ENCODE measurements at regions not wholly inside any gene's neighbourhood (a gene's known extent, or its start where the extent isn't known, plus 50 kb on each side); places are given as distances from the start of the nearest gene placed in this dataset.

DNA sequence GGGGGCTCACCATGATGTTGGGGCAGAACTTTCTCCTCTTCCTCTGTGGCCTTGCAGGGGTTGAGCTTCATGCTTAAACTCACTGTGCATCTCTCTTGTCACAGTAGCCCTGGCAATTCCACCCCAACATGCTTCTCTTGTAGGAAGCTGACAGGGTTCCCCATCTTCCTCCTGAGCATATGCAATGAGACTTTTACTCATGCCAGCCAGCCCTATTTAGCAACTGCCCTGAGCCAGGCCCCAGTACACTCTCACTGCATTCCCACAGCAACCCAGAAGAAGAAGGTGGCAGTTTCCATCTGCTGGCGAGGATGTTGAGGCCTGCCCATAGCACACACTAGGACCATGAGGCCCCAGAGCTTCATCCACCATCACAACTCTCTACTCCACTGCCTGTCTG lies 72.2 kb upstream of the TEX51 start:
- no peak for DNase-seq

DNA sequence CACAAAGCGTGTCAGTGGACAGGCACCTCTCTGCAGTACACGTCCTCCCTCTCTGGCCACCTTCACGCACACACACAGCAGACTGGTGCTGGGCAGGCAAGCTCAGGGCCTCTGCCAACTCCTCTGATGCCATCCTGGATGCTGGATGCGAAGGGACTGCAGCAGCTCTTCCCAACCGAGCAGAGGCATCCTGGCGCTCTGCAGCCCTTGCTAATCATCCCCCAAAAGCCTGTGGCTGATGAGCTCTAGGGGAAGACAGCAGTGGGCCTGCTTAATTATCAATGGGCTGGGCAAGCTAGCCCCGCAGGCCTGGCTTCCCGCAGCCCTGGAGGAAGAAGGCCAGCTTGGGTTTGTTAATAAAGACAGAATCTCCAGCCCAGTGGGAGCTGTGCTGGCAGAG lies 71.3 kb upstream of the TEX51 start:
- DNase-seq: no peak

- no peak for DNase-seq
Observed at GRCh38 chr2:126828051-126828450, 70.6 kb upstream of the TEX51 start.

DNA sequence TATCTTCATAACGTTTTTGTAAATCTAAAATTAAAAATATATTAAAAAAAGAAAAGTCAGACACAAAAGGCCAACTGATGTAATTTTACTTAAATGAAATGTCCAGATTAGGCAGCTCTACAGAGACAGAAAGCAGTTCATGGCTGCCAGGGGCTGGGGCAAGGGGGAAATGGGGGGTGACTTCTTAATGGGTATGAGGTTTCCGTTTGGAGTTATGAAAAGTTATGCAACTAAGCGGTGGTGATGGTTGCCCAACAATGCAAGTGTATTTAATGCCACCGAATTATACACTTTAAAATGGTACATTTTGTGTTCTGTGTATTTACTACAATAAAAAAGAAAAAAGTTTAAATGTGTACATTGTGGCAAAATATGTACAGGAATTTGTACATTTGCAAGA lies 70.2 kb upstream of the TEX51 start:
- DNase-seq: no peak

GRCh38 chr2:126831234-126832005 lies 67.3 kb upstream of the TEX51 start:
- no peak for DNase-seq

GRCh38 chr2:126832014-126832413 lies 66.7 kb upstream of the TEX51 start:
- DNase-seq: no peak

DNA sequence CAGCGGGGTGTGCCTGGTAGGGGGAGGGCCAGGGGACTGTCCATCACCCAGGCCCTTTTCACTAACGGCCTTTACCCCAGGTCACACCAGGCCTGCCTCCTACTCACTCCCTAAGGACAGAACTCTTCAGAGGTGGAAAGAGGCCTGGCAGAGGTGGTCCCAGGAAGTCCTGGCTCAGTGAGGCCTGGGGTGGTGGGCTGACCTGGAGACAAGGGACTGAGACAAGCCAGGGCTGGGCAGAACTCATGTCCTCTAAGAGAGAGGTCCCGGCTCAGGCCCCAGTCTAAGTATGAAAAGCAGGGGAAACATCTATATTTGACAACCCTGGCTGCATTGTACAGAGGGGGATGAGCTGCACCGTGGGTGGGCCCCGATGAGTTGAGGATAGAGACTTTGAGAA lies 65.9 kb upstream of the TEX51 start:
- no peak for DNase-seq

GRCh38 chr2:126834006-126834659 lies 64.6 kb upstream of the TEX51 start:
- no peak for DNase-seq

DNA sequence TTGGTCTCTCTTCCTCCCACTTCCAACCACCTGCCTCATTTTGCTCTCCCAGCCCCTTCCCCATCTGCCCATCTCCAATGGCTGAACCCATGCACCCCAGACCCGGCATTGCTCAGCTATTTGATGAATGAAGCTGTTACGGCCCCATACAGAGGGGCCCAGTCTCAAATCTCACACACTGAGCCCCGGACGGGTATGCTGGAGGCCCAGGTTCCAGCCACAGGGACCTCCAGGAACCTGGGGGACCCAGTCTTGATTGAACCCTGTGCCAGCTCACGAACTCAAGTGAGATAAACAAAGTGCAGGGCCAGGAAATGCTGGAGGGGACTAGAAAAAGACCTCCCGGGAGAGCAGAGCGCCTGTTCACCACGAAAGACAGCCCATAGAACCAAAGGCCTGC lies 63.4 kb upstream of the TEX51 start:
- no peak for DNase-seq

- no peak for DNase-seq
Observed at GRCh38 chr2:126835831-126836230, 62.9 kb upstream of the TEX51 start.

DNA sequence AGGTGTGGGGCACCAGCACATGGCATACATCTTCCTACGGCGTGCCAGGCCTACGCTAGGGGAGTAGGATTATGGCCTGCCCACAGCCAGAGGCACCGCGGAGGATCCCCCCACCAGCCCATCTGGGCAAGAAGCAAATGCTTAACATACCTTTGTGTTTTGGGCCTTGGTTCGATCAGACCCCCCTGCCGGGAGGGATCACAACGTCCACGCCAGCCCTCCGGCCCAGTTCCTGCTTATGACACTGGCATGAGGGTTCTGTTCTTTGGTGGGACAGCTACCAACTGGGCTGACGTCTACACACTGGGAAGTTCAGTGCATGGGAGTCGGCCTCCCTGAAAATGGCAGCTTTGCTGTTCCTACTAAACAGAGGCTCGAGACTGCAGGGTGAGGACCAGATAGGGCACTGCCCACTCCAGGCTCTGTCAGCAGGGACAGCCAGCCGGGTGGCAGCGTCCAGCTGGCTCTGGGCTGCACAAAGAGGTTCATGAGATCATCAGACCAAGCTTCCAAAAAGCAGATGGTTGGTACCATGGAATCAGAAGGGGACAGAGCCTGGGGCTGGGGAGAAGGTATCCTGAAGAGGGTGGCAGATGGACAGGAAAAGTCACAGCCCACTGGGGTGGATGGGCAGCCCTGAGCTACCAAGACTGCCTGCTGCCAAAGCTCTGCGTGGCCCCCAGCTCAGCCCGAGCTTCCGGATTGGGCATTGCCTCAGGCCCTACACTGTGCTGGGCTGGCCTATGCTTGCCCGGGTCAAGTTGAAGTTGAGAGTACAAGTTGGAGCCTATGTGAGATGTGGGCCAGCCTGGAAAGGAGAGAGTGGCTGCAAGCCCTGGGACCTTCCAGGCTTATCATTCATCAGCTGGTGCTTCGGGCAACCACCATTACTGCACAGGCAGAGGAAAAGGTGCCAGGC lies 61.7 kb upstream of the TEX51 start:
- DNase-seq: no peak

- no peak for DNase-seq
Observed at GRCh38 chr2:126837966-126838715, 60.5 kb upstream of the TEX51 start.

GRCh38 chr2:126838716-126838985 lies 60.0 kb upstream of the TEX51 start:
- DNase-seq: no peak

GRCh38 chr2:126839796-126840195 lies 58.9 kb upstream of the TEX51 start:
- DNase-seq: no peak

- DNase-seq: no peak
Observed at GRCh38 chr2:126843081-126843480, 55.6 kb upstream of the TEX51 start.

- DNase-seq: no peak
Observed at GRCh38 chr2:126846241-126846640, 52.4 kb upstream of the TEX51 start.
